GM12892 (cell line): ENCODE measurements at regions not wholly inside any gene's neighbourhood (a gene's known extent, or its start where the extent isn't known, plus 50 kb on each side); places are given as distances from the start of the nearest gene placed in this dataset.

ENCODE experiments used
- POLR2A ChIP-seq: IDR thresholded peaks from 2 replicates; pipeline ENCODE4 v1.6.1; 2011; ENCODE audit warnings: low read depth, low read length, control low read depth
- POLR2AphosphoS5 ChIP-seq: IDR thresholded peaks from 2 replicates; pipeline ENCODE4 v1.6.1; 2011; ENCODE audit warnings: low read depth, low read length, control low read depth
- TAF1 ChIP-seq: IDR thresholded peaks from 2 replicates; pipeline ENCODE4 v1.6.1; 2011; ENCODE audit warnings: low read depth, mild to moderate bottlenecking, control low read depth, low read length, borderline replicate concordance

DNA sequence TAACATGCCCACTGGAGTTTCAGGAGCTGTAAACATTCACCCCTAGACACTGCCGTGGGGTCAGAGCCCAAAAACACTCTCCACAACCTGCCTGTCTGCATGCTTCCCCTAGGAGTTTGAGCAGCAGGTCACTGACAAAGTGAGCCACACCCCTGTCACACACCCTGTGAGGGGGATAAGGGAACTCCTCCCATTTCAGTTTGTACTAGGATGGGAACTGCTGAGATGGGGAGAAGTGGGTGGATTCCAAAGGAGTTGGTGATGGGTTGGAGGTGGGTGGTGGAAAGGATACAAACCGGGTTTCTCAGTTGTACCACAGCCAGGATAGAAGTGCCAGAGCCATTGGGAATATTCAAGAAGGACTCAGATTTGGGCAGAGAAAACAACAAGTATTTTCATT lies 140.2 kb downstream of the MIS18A start:
- TF ChIP-seq POLR2A (no peak), POLR2AphosphoS5 (no peak), TAF1 (no peak)
